ENCODE measurements at regions not wholly inside any gene's neighbourhood (a gene's known extent, or its start where the extent isn't known, plus 50 kb on each side); places are given as distances from the start of the nearest gene placed in this dataset.

DNA sequence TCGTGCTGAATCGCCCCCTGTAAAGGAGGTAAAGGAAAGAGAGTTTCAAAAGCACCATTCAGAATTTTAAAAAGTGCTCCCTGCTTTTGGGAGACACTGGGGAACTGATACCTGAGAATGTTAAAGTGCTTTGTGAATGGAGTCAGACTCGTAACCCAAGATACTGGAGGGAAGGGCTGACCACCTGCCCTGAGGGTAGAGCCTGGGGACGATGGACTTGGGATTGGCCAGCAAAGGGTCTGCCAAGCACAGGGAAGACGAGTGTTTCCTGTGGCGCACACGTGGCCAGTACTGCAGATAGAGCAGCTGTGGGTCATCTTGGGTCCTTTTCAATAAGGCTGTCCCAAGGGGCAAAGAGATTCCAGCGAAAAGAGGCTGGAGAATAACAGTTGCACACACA lies 1284.1 kb upstream of the AUTS2 start:
- Histone ChIP-seq H3K9me3 (no peaks in the 10 kb centered on the region), H3K4me1 (no peaks in the 10 kb centered on the region), H3K36me3 (no peaks in the 10 kb centered on the region), H3K4me3 (no peak overlapping the region), H3K27me3 (no peaks in the 10 kb centered on the region), H3K9ac (ENCODE audit: low read depth in 2 of 2, low read length in 2 of 2) (no peak overlapping the region), H3K27ac (no peak overlapping the region)
- DNase-seq, result no peak
- intact Hi-C loops (cut with DNase I), result no loop called here
- TF ChIP-seq, protein P1, sequence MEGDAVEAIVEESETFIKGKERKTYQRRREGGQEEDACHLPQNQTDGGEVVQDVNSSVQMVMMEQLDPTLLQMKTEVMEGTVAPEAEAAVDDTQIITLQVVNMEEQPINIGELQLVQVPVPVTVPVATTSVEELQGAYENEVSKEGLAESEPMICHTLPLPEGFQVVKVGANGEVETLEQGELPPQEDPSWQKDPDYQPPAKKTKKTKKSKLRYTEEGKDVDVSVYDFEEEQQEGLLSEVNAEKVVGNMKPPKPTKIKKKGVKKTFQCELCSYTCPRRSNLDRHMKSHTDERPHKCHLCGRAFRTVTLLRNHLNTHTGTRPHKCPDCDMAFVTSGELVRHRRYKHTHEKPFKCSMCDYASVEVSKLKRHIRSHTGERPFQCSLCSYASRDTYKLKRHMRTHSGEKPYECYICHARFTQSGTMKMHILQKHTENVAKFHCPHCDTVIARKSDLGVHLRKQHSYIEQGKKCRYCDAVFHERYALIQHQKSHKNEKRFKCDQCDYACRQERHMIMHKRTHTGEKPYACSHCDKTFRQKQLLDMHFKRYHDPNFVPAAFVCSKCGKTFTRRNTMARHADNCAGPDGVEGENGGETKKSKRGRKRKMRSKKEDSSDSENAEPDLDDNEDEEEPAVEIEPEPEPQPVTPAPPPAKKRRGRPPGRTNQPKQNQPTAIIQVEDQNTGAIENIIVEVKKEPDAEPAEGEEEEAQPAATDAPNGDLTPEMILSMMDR (IDR thresholded peaks at IDR 0.05), result no peak

DNA sequence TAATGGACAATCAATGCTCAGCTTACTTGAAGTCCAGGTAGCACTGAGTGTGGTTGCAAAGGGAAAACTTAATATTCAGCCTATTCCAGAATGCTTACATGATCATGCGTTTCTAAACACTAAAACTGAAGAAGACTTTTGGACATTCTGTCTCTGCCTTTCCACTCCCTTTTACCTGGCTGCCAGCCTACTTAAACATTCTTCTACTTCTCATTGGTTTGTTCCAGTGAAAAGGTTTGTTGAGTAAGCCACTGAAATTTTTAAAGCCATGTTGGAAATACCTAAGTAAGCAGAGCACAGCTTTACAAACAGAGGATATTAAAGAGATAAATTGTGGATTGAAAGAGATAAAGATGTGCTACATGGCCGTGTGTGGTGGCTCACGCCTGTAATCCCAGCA lies 1280.8 kb upstream of the AUTS2 start:
- no peaks in the 10 kb centered on the region for H3K9me3 ChIP-seq
- no peak overlapping the region for H3K9ac ChIP-seq (ENCODE audit: low read depth in 2 of 2, low read length in 2 of 2)
- TF ChIP-seq, protein P1 (IDR thresholded peaks at IDR 0.05), result no peak
- intact Hi-C loops (cut with DNase I), result no loop called here
- no peak overlapping the region for H3K4me3 ChIP-seq
- H3K27ac ChIP-seq, result no peak overlapping the region
- no peaks in the 10 kb centered on the region for H3K27me3 ChIP-seq
- H3K36me3 ChIP-seq, result no peaks in the 10 kb centered on the region
- no peak for DNase-seq
- no peaks in the 10 kb centered on the region for H3K4me1 ChIP-seq

DNA sequence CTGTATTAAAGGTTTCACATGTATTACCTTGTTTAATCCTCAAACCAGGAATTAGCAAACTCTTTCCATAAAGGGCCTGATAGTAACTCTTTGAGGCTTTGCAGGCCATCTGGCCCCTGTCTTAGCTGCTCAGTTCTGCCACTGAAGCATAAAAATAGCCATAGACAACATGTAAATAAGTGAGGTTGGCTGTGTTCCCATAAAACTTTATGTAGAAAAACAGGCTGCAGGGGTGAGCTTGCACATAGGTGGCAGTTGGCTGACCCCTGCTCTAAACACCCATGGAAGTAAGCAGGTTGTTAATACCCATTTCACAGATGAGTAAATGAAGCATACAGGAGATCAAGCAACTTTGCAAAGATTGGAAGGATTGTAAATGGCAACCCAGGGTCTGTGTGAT lies 1279.2 kb upstream of the AUTS2 start:
- TF ChIP-seq, protein P1 (IDR thresholded peaks at IDR 0.05), result no peak
- H3K36me3 ChIP-seq, result no peaks in the 10 kb centered on the region
- intact Hi-C loops (cut with DNase I), result no loop called here

DNA sequence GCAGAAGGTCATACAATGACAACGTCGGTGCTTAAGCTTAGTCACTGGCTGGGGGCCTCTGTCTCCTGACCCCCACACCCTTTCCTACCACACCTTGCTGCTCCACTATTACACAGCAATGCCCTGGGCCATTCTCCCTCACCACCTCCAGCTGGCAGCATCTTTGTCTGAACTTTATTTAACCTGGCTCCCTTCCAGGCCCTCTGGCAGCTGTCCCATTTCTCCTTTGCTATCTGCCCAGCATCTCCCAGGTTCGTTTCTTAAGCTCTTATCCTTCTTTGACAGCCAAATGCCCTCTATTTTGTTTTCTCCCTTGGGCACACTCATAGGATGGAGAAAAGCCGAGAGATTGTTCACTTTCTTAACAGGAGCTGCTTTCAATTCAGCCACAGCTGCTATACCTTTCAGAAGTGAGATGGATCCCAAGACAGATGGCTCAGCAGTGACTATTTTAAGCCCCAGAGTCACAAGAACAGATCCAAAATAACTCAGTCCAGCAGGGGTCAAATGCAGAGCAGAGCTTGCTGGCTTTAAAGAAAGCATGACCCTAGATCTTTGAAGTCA lies 1277.1 kb upstream of the AUTS2 start:
- Histone ChIP-seq H3K36me3 (no peaks in the 10 kb centered on the region), H3K9ac (ENCODE audit: low read depth in 2 of 2, low read length in 2 of 2) (no peak overlapping the region), H3K9me3 (no peaks in the 10 kb centered on the region), H3K27ac (no peak overlapping the region), H3K4me3 (no peak overlapping the region), H3K4me1 (no peaks in the 10 kb centered on the region), H3K27me3 (no peaks in the 10 kb centered on the region)
- TF ChIP-seq, protein P1 (IDR thresholded peaks at IDR 0.05), result no peak
- intact Hi-C loops (cut with DNase I), result no loop called here
- DNase-seq, result no peak

More for the DNA sequence above, 1279.2 kb upstream of the AUTS2 start:
- no peak overlapping the region for H3K9ac ChIP-seq (ENCODE audit: low read depth in 2 of 2, low read length in 2 of 2)
- H3K27ac ChIP-seq, result no peak overlapping the region
- H3K4me1 ChIP-seq, result no peaks in the 10 kb centered on the region
- DNase-seq, result no peak
- H3K9me3 ChIP-seq, result no peaks in the 10 kb centered on the region
- no peaks in the 10 kb centered on the region for H3K27me3 ChIP-seq
- H3K4me3 ChIP-seq, result no peak overlapping the region

DNA sequence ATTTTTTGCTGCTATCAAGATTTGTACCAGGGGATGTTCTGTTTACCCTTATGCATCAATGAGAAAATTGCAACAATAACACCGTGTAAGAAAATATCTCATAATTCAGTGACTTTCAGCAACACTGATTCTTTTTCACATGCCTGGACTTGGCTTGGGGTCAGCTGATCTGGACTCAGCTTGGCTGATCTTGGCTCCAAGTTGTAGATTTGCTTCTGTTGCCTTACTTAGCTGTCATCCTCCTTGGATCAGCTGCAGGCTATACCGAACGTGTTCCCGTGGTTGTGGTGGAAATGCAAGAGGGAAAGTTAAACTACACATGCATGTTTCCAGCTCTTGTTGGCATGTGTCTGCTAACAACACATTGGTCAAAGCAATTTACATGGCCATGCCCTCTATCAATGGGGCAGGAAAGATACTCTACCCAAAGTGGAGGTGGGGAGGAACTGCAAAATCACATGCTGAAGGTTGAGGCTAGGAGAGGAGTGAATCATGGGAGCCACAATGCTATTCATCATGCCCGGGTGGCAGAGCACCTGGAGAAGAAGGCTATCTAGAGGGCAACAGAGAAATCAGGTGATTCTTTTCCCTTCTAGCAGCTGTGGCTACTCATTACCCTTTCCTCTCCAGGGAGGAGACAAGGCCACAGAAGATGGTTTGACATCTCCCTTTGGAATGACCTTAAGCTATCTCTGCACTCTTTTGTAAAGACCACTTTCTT lies 1276.3 kb upstream of the AUTS2 start:
- Histone ChIP-seq H3K27ac (no peak overlapping the region), H3K9me3 (no peaks in the 10 kb centered on the region), H3K36me3 (no peaks in the 10 kb centered on the region), H3K9ac (ENCODE audit: low read depth in 2 of 2, low read length in 2 of 2) (no peak overlapping the region), H3K27me3 (no peaks in the 10 kb centered on the region), H3K4me3 (no peak overlapping the region), H3K4me1 (no peaks in the 10 kb centered on the region)
- no peak for DNase-seq
- intact Hi-C loops (cut with DNase I), result no loop called here
- TF ChIP-seq, protein P1 (IDR thresholded peaks at IDR 0.05), result no peak

All from colonic mucosa (tissue), 4 donors.